ENCODE measurements at regions not wholly inside any gene's neighbourhood (a gene's known extent, or its start where the extent isn't known, plus 50 kb on each side); places are given as distances from the start of the nearest gene placed in this dataset.

DNA sequence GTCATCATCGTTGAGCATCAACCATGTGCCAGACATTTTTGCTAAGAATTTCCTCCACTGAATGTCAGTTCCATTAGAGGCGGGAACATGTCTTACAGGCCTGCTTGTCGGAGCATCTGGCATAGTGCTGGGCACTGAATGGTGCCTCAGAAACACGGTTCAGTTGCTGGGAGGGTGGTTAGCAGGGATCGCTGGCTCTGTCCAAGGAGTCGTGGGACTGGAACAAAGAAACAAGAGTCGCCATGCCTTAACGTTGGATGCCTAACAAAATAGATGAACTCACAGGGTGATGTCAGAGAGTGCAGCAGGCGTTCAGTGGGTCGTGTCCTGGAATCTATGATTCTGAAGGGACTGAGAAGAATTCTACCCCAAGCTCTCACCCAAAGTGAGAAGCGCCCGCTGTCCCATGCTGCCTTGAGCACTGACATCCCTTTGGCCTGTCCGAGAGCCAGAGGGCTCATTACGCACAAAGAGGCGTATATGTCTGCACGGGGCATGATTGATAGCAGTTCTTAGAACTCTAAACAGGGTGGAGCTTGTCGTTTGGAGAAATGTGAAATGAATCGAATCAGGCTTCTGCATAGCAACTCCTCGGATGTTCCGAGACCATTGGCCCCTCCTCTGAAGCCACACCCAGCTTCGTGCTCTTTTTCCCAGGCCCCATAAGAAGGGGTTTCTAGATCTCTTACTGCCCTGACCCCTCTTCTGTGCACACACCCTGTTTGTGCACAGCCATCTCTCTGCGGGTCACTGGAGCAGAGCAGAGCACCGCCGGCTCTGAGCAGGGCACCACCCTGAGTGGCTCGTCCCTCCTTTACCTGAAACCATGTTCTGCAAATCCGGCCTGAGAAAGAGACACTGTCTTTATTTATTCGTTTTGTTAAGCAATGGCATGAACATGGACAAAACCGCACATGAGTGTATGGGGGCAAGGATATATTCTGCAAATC, 113.1 kb upstream of the B3GAT1 start:
- no peak overlapping the region for H2AFZ ChIP-seq
- no peak overlapping the region for H3K4me3 ChIP-seq
- H3K4me1 ChIP-seq (replicated peaks; ENCODE audit: insufficient read depth) = no peaks in the 10 kb centered on the region
- POLR2A ChIA-PET (ENCODE audit: unreplicated experiment) = no interaction called here
- no peaks in the 10 kb centered on the region for H3K79me2 ChIP-seq (ENCODE audit: low read depth)
- no peaks in the 10 kb centered on the region for H3K9me2 ChIP-seq (ENCODE audit: insufficient read depth)
- H4K20me1 ChIP-seq (ENCODE audit: insufficient read depth) = no peaks in the 10 kb centered on the region; the same call in 1 of the 2 replicates
- no TSS peak for BruUV-seq (replicated peaks)
- no peak overlapping the region for H3K27ac ChIP-seq
- H3K9me3 ChIP-seq (ENCODE audit: insufficient read depth, low read depth) = no peaks in the 10 kb centered on the region
- TF ChIP-seq, protein P1, sequence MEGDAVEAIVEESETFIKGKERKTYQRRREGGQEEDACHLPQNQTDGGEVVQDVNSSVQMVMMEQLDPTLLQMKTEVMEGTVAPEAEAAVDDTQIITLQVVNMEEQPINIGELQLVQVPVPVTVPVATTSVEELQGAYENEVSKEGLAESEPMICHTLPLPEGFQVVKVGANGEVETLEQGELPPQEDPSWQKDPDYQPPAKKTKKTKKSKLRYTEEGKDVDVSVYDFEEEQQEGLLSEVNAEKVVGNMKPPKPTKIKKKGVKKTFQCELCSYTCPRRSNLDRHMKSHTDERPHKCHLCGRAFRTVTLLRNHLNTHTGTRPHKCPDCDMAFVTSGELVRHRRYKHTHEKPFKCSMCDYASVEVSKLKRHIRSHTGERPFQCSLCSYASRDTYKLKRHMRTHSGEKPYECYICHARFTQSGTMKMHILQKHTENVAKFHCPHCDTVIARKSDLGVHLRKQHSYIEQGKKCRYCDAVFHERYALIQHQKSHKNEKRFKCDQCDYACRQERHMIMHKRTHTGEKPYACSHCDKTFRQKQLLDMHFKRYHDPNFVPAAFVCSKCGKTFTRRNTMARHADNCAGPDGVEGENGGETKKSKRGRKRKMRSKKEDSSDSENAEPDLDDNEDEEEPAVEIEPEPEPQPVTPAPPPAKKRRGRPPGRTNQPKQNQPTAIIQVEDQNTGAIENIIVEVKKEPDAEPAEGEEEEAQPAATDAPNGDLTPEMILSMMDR (conservative IDR thresholded peaks at IDR 0.05) = no peak
- TF ChIP-seq EZH2 (IDR thresholded peaks at IDR 0.05; ENCODE audit: low read depth) = no peak
- intact Hi-C loops (cut with micrococcal nuclease; ENCODE audit: unreplicated experiment) = no loop called here
- no peaks in the 10 kb centered on the region for H3F3A ChIP-seq (ENCODE audit: insufficient read depth, low read depth)
- H3K36me3 ChIP-seq (ENCODE audit: low read depth) = no peaks in the 10 kb centered on the region
- CTCF ChIA-PET = no interaction called here
- H3K4me2 ChIP-seq = no peak overlapping the region
- H3K27me3 ChIP-seq (ENCODE audit: insufficient read depth, low read depth) = peaks cover 75% of the 10 kb centered on the region
- DNase-seq = no peak

DNA sequence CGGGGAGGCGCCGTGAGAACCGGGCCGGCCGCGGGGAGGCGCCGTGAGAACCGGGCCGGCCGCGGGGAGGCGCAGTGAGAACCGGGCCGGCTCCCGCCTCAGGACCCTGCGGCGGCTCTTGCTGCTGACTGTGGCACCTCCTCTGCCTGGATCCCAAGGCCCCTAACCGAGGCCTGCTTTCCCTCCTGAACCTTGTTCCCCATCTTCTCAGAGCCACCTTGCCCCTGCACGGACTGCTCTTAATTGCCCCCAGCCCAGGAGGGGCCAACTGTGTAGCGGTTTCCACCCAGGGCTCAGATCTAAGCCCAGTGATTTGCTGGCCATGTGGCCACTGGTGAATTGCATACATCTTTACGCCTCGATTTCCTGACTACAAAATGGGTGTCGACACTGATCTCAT, 112.2 kb upstream of the B3GAT1 start:
- Histone ChIP-seq H3K4me1 (replicated peaks; ENCODE audit: insufficient read depth) (no peaks in the 10 kb centered on the region), H3K9me2 (ENCODE audit: insufficient read depth) (no peaks in the 10 kb centered on the region), H3K27me3 (ENCODE audit: insufficient read depth, low read depth) (peaks cover 77% of the 10 kb centered on the region), H4K20me1 (ENCODE audit: insufficient read depth) (no peaks in the 10 kb centered on the region; the same call in 1 of the 2 replicates), H3K9me3 (ENCODE audit: insufficient read depth, low read depth) (no peaks in the 10 kb centered on the region), H3F3A (ENCODE audit: insufficient read depth, low read depth) (no peaks in the 10 kb centered on the region), H3K36me3 (ENCODE audit: low read depth) (no peaks in the 10 kb centered on the region), H3K79me2 (ENCODE audit: low read depth) (no peaks in the 10 kb centered on the region), H3K4me3 (no peak overlapping the region), H3K4me2 (no peak overlapping the region), H3K27ac (no peak overlapping the region), H2AFZ (no peak overlapping the region)
- no TSS peak for BruUV-seq (replicated peaks)
- TF ChIP-seq, protein P1 (conservative IDR thresholded peaks at IDR 0.05) = no peak
- no peak for TF ChIP-seq EZH2 (IDR thresholded peaks at IDR 0.05; ENCODE audit: low read depth)
- POLR2A ChIA-PET (ENCODE audit: unreplicated experiment) = no interaction called here
- intact Hi-C loops (cut with micrococcal nuclease; ENCODE audit: unreplicated experiment) = no loop called here
- DNase-seq = no peak
- CTCF ChIA-PET = no interaction called here

DNA sequence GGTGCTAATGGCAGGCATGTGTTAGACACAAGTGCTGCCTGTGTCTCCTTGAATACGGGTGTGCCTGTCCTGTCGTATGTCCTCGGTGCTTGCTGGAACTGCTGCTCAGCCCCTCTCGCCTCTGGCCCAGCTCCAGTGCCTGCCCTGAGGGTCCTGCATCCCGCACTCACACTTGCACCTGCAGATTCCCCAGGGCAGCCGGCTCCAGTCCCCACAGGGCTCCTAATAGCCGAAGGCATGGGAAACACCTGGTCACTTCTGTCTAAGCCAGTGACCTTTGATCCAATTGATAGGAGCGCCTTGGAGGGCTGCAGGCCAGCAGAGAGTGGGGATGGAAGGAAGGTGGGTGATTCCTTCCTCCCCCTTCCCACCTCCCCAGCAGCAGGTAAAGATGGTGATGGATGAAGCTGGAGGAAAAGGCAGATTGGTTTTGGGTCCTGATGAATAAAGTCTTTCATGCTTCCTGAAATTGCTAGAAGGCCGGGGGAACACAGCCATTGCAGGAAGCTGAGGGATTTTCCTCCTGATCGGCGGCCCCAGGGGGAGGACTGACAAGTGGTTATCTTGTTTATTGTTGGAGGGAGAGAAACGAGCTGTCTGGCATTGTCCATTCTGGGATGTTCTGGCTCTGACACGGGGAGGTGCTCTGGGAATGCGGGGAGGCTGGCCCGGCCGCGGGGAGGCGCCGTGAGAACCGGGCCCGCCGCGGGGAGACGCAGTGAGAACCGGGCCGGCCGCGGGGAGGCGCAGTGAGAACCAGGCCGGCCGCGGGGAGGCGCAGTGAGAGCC, 110.9 kb upstream of the B3GAT1 start:
- H3K4me2 ChIP-seq = no peak overlapping the region
- DNase-seq = no peak
- peaks cover 77% of the 10 kb centered on the region for H3K27me3 ChIP-seq (ENCODE audit: insufficient read depth, low read depth)
- no peaks in the 10 kb centered on the region for H3F3A ChIP-seq (ENCODE audit: insufficient read depth, low read depth)
- H3K9me2 ChIP-seq (ENCODE audit: insufficient read depth) = no peaks in the 10 kb centered on the region
- H3K4me1 ChIP-seq (replicated peaks; ENCODE audit: insufficient read depth) = no peaks in the 10 kb centered on the region
- H3K9me3 ChIP-seq (ENCODE audit: insufficient read depth, low read depth) = no peaks in the 10 kb centered on the region
- no peaks in the 10 kb centered on the region for H3K79me2 ChIP-seq (ENCODE audit: low read depth)
- TF ChIP-seq, protein P1 (conservative IDR thresholded peaks at IDR 0.05) = no peak
- no peak for TF ChIP-seq EZH2 (IDR thresholded peaks at IDR 0.05; ENCODE audit: low read depth)
- CTCF ChIA-PET = no interaction called here
- no peaks in the 10 kb centered on the region; the same call in 1 of the 2 replicates for H4K20me1 ChIP-seq (ENCODE audit: insufficient read depth)
- intact Hi-C loops (cut with micrococcal nuclease; ENCODE audit: unreplicated experiment) = no loop called here
- H3K27ac ChIP-seq = no peak overlapping the region
- no TSS peak for BruUV-seq (replicated peaks)
- POLR2A ChIA-PET (ENCODE audit: unreplicated experiment) = no interaction called here
- no peak overlapping the region for H2AFZ ChIP-seq
- no peak overlapping the region for H3K4me3 ChIP-seq
- no peaks in the 10 kb centered on the region for H3K36me3 ChIP-seq (ENCODE audit: low read depth)
